IgD-negative memory B cell (primary cell): ENCODE measurements at regions not wholly inside any gene's neighbourhood (a gene's known extent, or its start where the extent isn't known, plus 50 kb on each side); places are given as distances from the start of the nearest gene placed in this dataset.

Experiments used
- H3K27ac Mint-ChIP-seq, 3 donors: one replicate each; pipeline ENCODE4 v1.8.0; 2020 to 2022; ENCODE audit warnings: mild to moderate bottlenecking in 3 of 3, mixed read lengths in 3 of 3, moderate library complexity in 1 of 3
- H3K27me3 Mint-ChIP-seq: one replicate; pipeline ENCODE4 v1.8.0; 2021; ENCODE audit warnings: mixed read lengths
- H3K36me3 Mint-ChIP-seq: one replicate; pipeline ENCODE4 v1.8.0; 2020; ENCODE audit warnings: mild to moderate bottlenecking, mixed read lengths
- H3K4me1 Mint-ChIP-seq, 3 donors: one replicate each; pipeline ENCODE4 v1.8.0; 2020 to 2022; ENCODE audit warnings: mixed read lengths in 3 of 3, mild to moderate bottlenecking in 1 of 3
- H3K4me3 Mint-ChIP-seq, 4 donors: one replicate each; pipeline ENCODE4 v1.8.0; 2020 to 2022; ENCODE audit warnings: mild to moderate bottlenecking in 4 of 4, mixed read lengths in 4 of 4, moderate library complexity in 3 of 4
- H3K9me3 Mint-ChIP-seq, 3 donors: one replicate each; pipeline ENCODE4 v1.8.0; 2020 to 2021; ENCODE audit warnings: mixed read lengths in 3 of 3, mild to moderate bottlenecking in 1 of 3

GRCh38 chr5:51986733-51987132 lies 603.5 kb downstream of the ISL1 start:
- Mint-ChIP-seq H3K36me3 (no peaks in the 10 kb centered on the region), H3K4me1 (no peaks in the 10 kb centered on the region), H3K4me3 (no peak overlapping the region), H3K9me3 (no peaks in the 10 kb centered on the region), H3K27me3 (no peaks in the 10 kb centered on the region), H3K27ac (no peak overlapping the region)

GRCh38 chr5:51987239-51987638 lies 604.0 kb downstream of the ISL1 start:
- no peaks in the 10 kb centered on the region for H3K9me3 Mint-ChIP-seq
- H3K27ac Mint-ChIP-seq, result no peak overlapping the region
- no peak overlapping the region for H3K4me3 Mint-ChIP-seq
- no peaks in the 10 kb centered on the region for H3K36me3 Mint-ChIP-seq
- H3K4me1 Mint-ChIP-seq, result no peaks in the 10 kb centered on the region
- H3K27me3 Mint-ChIP-seq, result no peaks in the 10 kb centered on the region

- no peak overlapping the region for H3K4me3 Mint-ChIP-seq
- no peaks in the 10 kb centered on the region for H3K4me1 Mint-ChIP-seq
- H3K9me3 Mint-ChIP-seq, result no peaks in the 10 kb centered on the region
- no peaks in the 10 kb centered on the region for H3K36me3 Mint-ChIP-seq
- no peaks in the 10 kb centered on the region for H3K27me3 Mint-ChIP-seq
- H3K27ac Mint-ChIP-seq, result no peak overlapping the region
Observed at GRCh38 chr5:51987669-51988209, 604.5 kb downstream of the ISL1 start.

- Mint-ChIP-seq H3K9me3 (no peaks in the 10 kb centered on the region), H3K4me3 (no peak overlapping the region), H3K36me3 (no peaks in the 10 kb centered on the region), H3K27ac (no peak overlapping the region), H3K27me3 (no peaks in the 10 kb centered on the region), H3K4me1 (no peaks in the 10 kb centered on the region)
Observed at GRCh38 chr5:51988634-51989033, 605.4 kb downstream of the ISL1 start.

- Mint-ChIP-seq H3K9me3 (peaks cover 0 to 2% (median 0%) of the 10 kb centered on the region in 3 donors), H3K36me3 (no peaks in the 10 kb centered on the region), H3K4me3 (no peak overlapping the region), H3K27ac (no peak overlapping the region), H3K4me1 (no peaks in the 10 kb centered on the region), H3K27me3 (no peaks in the 10 kb centered on the region)
Observed at GRCh38 chr5:51990241-51990640, 607.0 kb downstream of the ISL1 start.

- no peaks in the 10 kb centered on the region for H3K36me3 Mint-ChIP-seq
- H3K4me1 Mint-ChIP-seq, result peaks cover 0 to 1% (median 0%) of the 10 kb centered on the region in 3 donors
- H3K27me3 Mint-ChIP-seq, result no peaks in the 10 kb centered on the region
- H3K9me3 Mint-ChIP-seq, result peaks cover 0 to 2% (median 0%) of the 10 kb centered on the region in 3 donors
- no peak overlapping the region for H3K4me3 Mint-ChIP-seq
- H3K27ac Mint-ChIP-seq, result no peak overlapping the region
Observed at GRCh38 chr5:51990661-51991180, 607.5 kb downstream of the ISL1 start.

- Mint-ChIP-seq H3K4me3 (no peak overlapping the region), H3K27me3 (no peaks in the 10 kb centered on the region), H3K4me1 (peaks cover 0 to 2% (median 0%) of the 10 kb centered on the region in 3 donors), H3K9me3 (peaks cover 0 to 2% (median 0%) of the 10 kb centered on the region in 3 donors), H3K36me3 (no peaks in the 10 kb centered on the region), H3K27ac (no peak overlapping the region)
Observed at GRCh38 chr5:51991940-51992339, 608.7 kb downstream of the ISL1 start.

- Mint-ChIP-seq H3K27ac (no peak overlapping the region), H3K36me3 (no peaks in the 10 kb centered on the region), H3K4me1 (peaks cover 0 to 2% (median 0%) of the 10 kb centered on the region in 3 donors), H3K4me3 (peak overlapping the region in 1 of 4 donors; percentile 14), H3K9me3 (peaks cover 0 to 4% (median 3%) of the 10 kb centered on the region in 3 donors), H3K27me3 (no peaks in the 10 kb centered on the region)
Observed at GRCh38 chr5:51995773-51996306, 612.6 kb downstream of the ISL1 start.

GRCh38 chr5:51996356-51996861 lies 613.2 kb downstream of the ISL1 start:
- H3K4me1 Mint-ChIP-seq, result peaks cover 0 to 2% (median 0%) of the 10 kb centered on the region in 3 donors
- H3K27ac Mint-ChIP-seq, result peak overlapping the region in 1 of 3 donors; percentile 32
- H3K9me3 Mint-ChIP-seq, result peaks cover 0 to 4% (median 3%) of the 10 kb centered on the region in 3 donors
- H3K36me3 Mint-ChIP-seq, result no peaks in the 10 kb centered on the region
- no peaks in the 10 kb centered on the region for H3K27me3 Mint-ChIP-seq
- no peak overlapping the region for H3K4me3 Mint-ChIP-seq

GRCh38 chr5:51997500-51997899 lies 614.3 kb downstream of the ISL1 start:
- Mint-ChIP-seq H3K4me3 (no peak overlapping the region), H3K27ac (no peak overlapping the region), H3K9me3 (peaks cover 0 to 4% (median 3%) of the 10 kb centered on the region in 3 donors), H3K27me3 (no peaks in the 10 kb centered on the region), H3K36me3 (no peaks in the 10 kb centered on the region), H3K4me1 (peaks cover 0 to 2% (median 0%) of the 10 kb centered on the region in 3 donors)

- H3K9me3 Mint-ChIP-seq, result peaks cover 0 to 4% (median 3%) of the 10 kb centered on the region in 3 donors
- peaks cover 0 to 2% (median 0%) of the 10 kb centered on the region in 3 donors for H3K4me1 Mint-ChIP-seq
- H3K4me3 Mint-ChIP-seq, result no peak overlapping the region
- H3K27ac Mint-ChIP-seq, result no peak overlapping the region
- no peaks in the 10 kb centered on the region for H3K36me3 Mint-ChIP-seq
- H3K27me3 Mint-ChIP-seq, result no peaks in the 10 kb centered on the region
Observed at GRCh38 chr5:51997949-51998348, 614.7 kb downstream of the ISL1 start.

- Mint-ChIP-seq H3K36me3 (no peaks in the 10 kb centered on the region), H3K9me3 (peaks cover 0 to 4% (median 0%) of the 10 kb centered on the region in 3 donors)
Observed at GRCh38 chr5:52007230-52007858, 624.1 kb downstream of the ISL1 start.

GRCh38 chr5:52010454-52010853 lies 627.2 kb downstream of the ISL1 start:
- Mint-ChIP-seq H3K4me3 (no peak overlapping the region), H3K27me3 (no peaks in the 10 kb centered on the region), H3K36me3 (no peaks in the 10 kb centered on the region), H3K27ac (no peak overlapping the region), H3K4me1 (no peaks in the 10 kb centered on the region), H3K9me3 (peaks cover 0 to 2% (median 0%) of the 10 kb centered on the region in 3 donors)

More at GRCh38 chr5:52007230-52007858, 624.1 kb downstream of the ISL1 start:
- Mint-ChIP-seq H3K27me3 (no peaks in the 10 kb centered on the region), H3K4me1 (no peaks in the 10 kb centered on the region), H3K27ac (no peak overlapping the region), H3K4me3 (no peak overlapping the region)

GRCh38 chr5:52013523-52013922 lies 630.3 kb downstream of the ISL1 start:
- H3K4me3 Mint-ChIP-seq, result no peak overlapping the region
- H3K27me3 Mint-ChIP-seq, result no peaks in the 10 kb centered on the region
- H3K4me1 Mint-ChIP-seq, result no peaks in the 10 kb centered on the region
- H3K36me3 Mint-ChIP-seq, result no peaks in the 10 kb centered on the region
- H3K9me3 Mint-ChIP-seq, result peaks cover 0 to 2% (median 0%) of the 10 kb centered on the region in 3 donors
- H3K27ac Mint-ChIP-seq, result no peak overlapping the region

GRCh38 chr5:52015760-52016159 lies 632.5 kb downstream of the ISL1 start:
- H3K27ac Mint-ChIP-seq, result no peak overlapping the region
- H3K4me3 Mint-ChIP-seq, result no peak overlapping the region
- no peaks in the 10 kb centered on the region for H3K4me1 Mint-ChIP-seq
- no peaks in the 10 kb centered on the region for H3K27me3 Mint-ChIP-seq
- no peaks in the 10 kb centered on the region for H3K36me3 Mint-ChIP-seq
- H3K9me3 Mint-ChIP-seq, result peaks cover 0 to 2% (median 0%) of the 10 kb centered on the region in 3 donors
